ENCODE measurements at regions not wholly inside any gene's neighbourhood (a gene's known extent, or its start where the extent isn't known, plus 50 kb on each side); places are given as distances from the start of the nearest gene placed in this dataset.

GRCh38 chr14:106166232-106166631 is 639.8 kb downstream of the TMEM121 start:
- TF ChIP-seq, protein P1, sequence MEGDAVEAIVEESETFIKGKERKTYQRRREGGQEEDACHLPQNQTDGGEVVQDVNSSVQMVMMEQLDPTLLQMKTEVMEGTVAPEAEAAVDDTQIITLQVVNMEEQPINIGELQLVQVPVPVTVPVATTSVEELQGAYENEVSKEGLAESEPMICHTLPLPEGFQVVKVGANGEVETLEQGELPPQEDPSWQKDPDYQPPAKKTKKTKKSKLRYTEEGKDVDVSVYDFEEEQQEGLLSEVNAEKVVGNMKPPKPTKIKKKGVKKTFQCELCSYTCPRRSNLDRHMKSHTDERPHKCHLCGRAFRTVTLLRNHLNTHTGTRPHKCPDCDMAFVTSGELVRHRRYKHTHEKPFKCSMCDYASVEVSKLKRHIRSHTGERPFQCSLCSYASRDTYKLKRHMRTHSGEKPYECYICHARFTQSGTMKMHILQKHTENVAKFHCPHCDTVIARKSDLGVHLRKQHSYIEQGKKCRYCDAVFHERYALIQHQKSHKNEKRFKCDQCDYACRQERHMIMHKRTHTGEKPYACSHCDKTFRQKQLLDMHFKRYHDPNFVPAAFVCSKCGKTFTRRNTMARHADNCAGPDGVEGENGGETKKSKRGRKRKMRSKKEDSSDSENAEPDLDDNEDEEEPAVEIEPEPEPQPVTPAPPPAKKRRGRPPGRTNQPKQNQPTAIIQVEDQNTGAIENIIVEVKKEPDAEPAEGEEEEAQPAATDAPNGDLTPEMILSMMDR (IDR thresholded peaks at IDR 0.05; ENCODE audit: insufficient read depth, low read depth, low read length), result no peak
- no peak for TF ChIP-seq EZH2 (IDR thresholded peaks at IDR 0.05; ENCODE audit: insufficient read depth, low read length)
